K562 (cell line): ENCODE measurements at regions not wholly inside any gene's neighbourhood (a gene's known extent, or its start where the extent isn't known, plus 50 kb on each side); places are given as distances from the start of the nearest gene placed in this dataset.

Experiments
- CC2D1A ChIP-seq: fragments of 450-650 bp; IDR thresholded peaks from 2 replicates; pipeline ENCODE4 v1.6.1; 2017; ENCODE audit warnings: mild to moderate bottlenecking
- DNMT1 ChIP-seq: fragments of 450-650 bp; IDR thresholded peaks from 2 replicates; pipeline ENCODE4 v1.6.1; 2016; ENCODE audit warnings: antibody characterized with exemption, mild to moderate bottlenecking
- ETV6 ChIP-seq, 3 experiments: fragments of 150-350 bp in 1 of 3; sonication (generic) in 1 of 3; formaldehyde crosslinking in 1 of 3; IDR thresholded peaks; 2 replicates each; pipeline versions ENCODE4 v1.6.1 to v1.8.0; 2014 to 2022; ENCODE audit warnings: borderline replicate concordance in 2 of 3, low read depth in 2 of 3, antibody characterized with exemption in 1 of 3, low read length in 1 of 3, mild to moderate bottlenecking in 1 of 3, missing genetic modification reagents in 1 of 3
- MITF ChIP-seq: IDR thresholded peaks from 2 replicates; pipeline ENCODE4 v1.6.1; 2014; ENCODE audit warnings: antibody characterized with exemption
- MTA1 ChIP-seq: fragments of 450-650 bp; IDR thresholded peaks from 2 replicates; pipeline ENCODE4 v1.6.1; 2017; ENCODE audit warnings: borderline replicate concordance
- NCOA2 ChIP-seq, 2 experiments: fragments of 450-650 bp; IDR thresholded peaks; 2 replicates each; pipeline ENCODE4 v1.6.1; 2018; ENCODE audit warnings: mild to moderate bottlenecking in 2 of 2, moderate library complexity in 1 of 2; ENCODE audit not compliant: partially characterized antibody in 2 of 2
- PCBP1 ChIP-seq: fragments of 200-400 bp; formaldehyde crosslinking; IDR thresholded peaks from 2 replicates; pipeline ENCODE4 v1.6.1; 2018; ENCODE audit warnings: mild to moderate bottlenecking, low read depth, low read length; ENCODE audit not compliant: poor library complexity, severe bottlenecking
- RBM25 ChIP-seq: fragments of 200-400 bp; formaldehyde crosslinking; IDR thresholded peaks from 2 replicates; pipeline ENCODE4 v1.6.1; 2018; ENCODE audit warnings: low read length, low read depth, moderate library complexity; ENCODE audit not compliant: severe bottlenecking
- SAFB2 ChIP-seq: fragments of 200-400 bp; formaldehyde crosslinking; IDR thresholded peaks from 2 replicates; pipeline ENCODE4 v1.6.1; 2018; ENCODE audit warnings: borderline replicate concordance, low read length, low read depth, moderate library complexity; ENCODE audit not compliant: severe bottlenecking
- SMARCA4 ChIP-seq: fragments of 450-650 bp; IDR thresholded peaks from 2 replicates; pipeline ENCODE4 v1.6.1; 2016
- TEAD2 ChIP-seq: fragments of 450-650 bp; IDR thresholded peaks from 2 replicates; pipeline ENCODE4 v1.6.1; 2016; ENCODE audit warnings: missing genetic modification characterization, control low read depth, missing compliant biosample characterization
- TRIM24 ChIP-seq, 2 experiments: fragments of 450-650 bp; IDR thresholded peaks; 2 replicates each; pipeline ENCODE4 v1.6.1; 2016
- TSC22D4 ChIP-seq: fragments of 450-650 bp; IDR thresholded peaks from 2 replicates; pipeline ENCODE4 v1.6.1; 2016; ENCODE audit warnings: missing genetic modification characterization, missing biosample characterization, control low read depth
- U2AF1 ChIP-seq: fragments of 200-400 bp; formaldehyde crosslinking; optimal IDR thresholded peaks from 2 replicates; pipeline ENCODE3; 2017; ENCODE audit warnings: mild to moderate bottlenecking, low read depth, low read length, moderate library complexity
- ZBTB33 ChIP-seq: sonication (generic); formaldehyde crosslinking; IDR thresholded peaks from 2 replicates; pipeline ENCODE4 v1.8.1; 2023; ENCODE audit warnings: mild to moderate bottlenecking, missing genetic modification reagents
- ZNF263 ChIP-seq: sonication (generic); formaldehyde crosslinking; IDR thresholded peaks from 2 replicates; pipeline ENCODE4 v1.8.0; 2022; ENCODE audit warnings: mild to moderate bottlenecking, missing genetic modification reagents, borderline replicate concordance
- ZNF512 ChIP-seq: IDR thresholded peaks from 2 replicates; pipeline ENCODE4 v1.6.1; 2016; ENCODE audit warnings: missing genetic modification characterization, missing compliant biosample characterization
- ZNF79 ChIP-seq: fragments of 250-450 bp; sonication (Bioruptor Pico); IDR thresholded peaks from 2 replicates; pipeline ENCODE4 v1.4.0; 2020; ENCODE audit warnings: low read depth, mild to moderate bottlenecking, moderate library complexity
- TF ChIP-seq, protein P1 (sequence below): fragments of 250-450 bp; sonication (Bioruptor Pico); IDR thresholded peaks from 2 replicates; pipeline ENCODE4 v1.4.0; 2020; ENCODE audit warnings: mild to moderate bottlenecking, moderate library complexity, borderline replicate concordance
- TF ChIP-seq, protein P2 (sequence below), 2 experiments: fragments of 250-450 bp in 1 of 2; fragments of 450-650 bp in 1 of 2; sonication (Bioruptor Pico) in 1 of 2; IDR thresholded peaks; 2 replicates each; pipeline versions ENCODE4 v1.6.1 to v1.8.0; 2016 to 2021; ENCODE audit warnings: mild to moderate bottlenecking in 2 of 2, moderate library complexity in 2 of 2, missing compliant biosample characterization in 1 of 2, missing genetic modification characterization in 1 of 2

DNA sequence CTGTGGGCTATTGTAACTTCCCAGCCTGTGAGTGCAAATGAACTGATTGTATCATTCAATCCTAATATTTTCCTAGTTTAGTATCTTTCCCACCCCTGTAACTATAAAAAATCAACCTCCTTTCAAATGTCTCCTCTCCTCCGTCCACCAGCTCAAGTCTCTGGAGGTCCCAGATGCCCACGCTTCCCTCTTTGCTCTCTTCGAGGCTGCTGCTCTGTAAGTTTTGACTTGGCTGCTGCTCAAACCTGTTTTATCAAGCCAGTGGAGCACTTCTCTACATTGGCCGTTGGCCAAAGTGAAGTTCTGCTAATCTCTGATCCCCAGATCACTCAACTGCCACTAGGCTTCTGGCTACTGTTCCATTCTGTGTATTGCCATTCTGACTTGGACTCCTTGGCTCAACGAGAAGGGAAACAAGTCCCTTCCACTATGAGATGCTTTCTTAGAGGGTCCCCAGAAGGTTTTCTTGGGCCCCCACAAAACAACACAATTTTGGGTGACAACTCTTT lies 60.7 kb upstream of the RAPGEF2 start (continued):
- peak in 1 of 2 experiments; percentile 48; a peak in 2 of 4 replicates for TF ChIP-seq ETV6 (IDR thresholded peaks at IDR 0.05; ENCODE audit: borderline replicate concordance in 1 of 2, low read depth in 2 of 2, low read length in 1 of 2)
- TF ChIP-seq ETV6 (CRISPR knock-in tag; IDR thresholded peaks at IDR 0.05; ENCODE audit: borderline replicate concordance), result no peak
- no peak for TF ChIP-seq PCBP1
- peak; percentile 96 for TF ChIP-seq SMARCA4
- no peak for TF ChIP-seq U2AF1
- TF ChIP-seq, protein P1, sequence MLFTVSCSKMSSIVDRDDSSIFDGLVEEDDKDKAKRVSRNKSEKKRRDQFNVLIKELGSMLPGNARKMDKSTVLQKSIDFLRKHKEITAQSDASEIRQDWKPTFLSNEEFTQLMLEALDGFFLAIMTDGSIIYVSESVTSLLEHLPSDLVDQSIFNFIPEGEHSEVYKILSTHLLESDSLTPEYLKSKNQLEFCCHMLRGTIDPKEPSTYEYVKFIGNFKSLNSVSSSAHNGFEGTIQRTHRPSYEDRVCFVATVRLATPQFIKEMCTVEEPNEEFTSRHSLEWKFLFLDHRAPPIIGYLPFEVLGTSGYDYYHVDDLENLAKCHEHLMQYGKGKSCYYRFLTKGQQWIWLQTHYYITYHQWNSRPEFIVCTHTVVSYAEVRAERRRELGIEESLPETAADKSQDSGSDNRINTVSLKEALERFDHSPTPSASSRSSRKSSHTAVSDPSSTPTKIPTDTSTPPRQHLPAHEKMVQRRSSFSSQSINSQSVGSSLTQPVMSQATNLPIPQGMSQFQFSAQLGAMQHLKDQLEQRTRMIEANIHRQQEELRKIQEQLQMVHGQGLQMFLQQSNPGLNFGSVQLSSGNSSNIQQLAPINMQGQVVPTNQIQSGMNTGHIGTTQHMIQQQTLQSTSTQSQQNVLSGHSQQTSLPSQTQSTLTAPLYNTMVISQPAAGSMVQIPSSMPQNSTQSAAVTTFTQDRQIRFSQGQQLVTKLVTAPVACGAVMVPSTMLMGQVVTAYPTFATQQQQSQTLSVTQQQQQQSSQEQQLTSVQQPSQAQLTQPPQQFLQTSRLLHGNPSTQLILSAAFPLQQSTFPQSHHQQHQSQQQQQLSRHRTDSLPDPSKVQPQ, result no peak
- peak; percentile 80 to 85 for TF ChIP-seq TRIM24 (IDR thresholded peaks at IDR 0.05)
- 0 out of 2 replicates have a peak, but pooled peaks have one; percentile 49 for TF ChIP-seq MITF
- TF ChIP-seq, protein P2, sequence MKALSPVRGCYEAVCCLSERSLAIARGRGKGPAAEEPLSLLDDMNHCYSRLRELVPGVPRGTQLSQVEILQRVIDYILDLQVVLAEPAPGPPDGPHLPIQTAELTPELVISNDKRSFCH (CRISPR knock-in tag; IDR thresholded peaks at IDR 0.05), result no peak
- TF ChIP-seq, protein P2 (tag; IDR thresholded peaks at IDR 0.05), result no peak
- TF ChIP-seq ZNF263 (CRISPR knock-in tag), result peak; percentile 80; the same call in 1 of the 2 replicates
- TF ChIP-seq RBM25, result no peak
- no peak for TF ChIP-seq DNMT1
- TF ChIP-seq CC2D1A, result peak; percentile 88
- TF ChIP-seq NCOA2 (IDR thresholded peaks at IDR 0.05; ENCODE audit: partially characterized antibody in 2 of 2), result peak in 1 of 2 experiments; percentile 80
- TF ChIP-seq MTA1, result peak; percentile 78
- TF ChIP-seq TEAD2 (tag), result no peak
- TF ChIP-seq ZBTB33 (CRISPR knock-in tag), result no peak
- TF ChIP-seq TSC22D4, result no peak
- TF ChIP-seq ZNF512 (tag), result no peak
- no peak for TF ChIP-seq ZNF79
- TF ChIP-seq SAFB2, result no peak
